HG02884 (cell line): ENCODE measurements at regions not wholly inside any gene's neighbourhood (a gene's known extent, or its start where the extent isn't known, plus 50 kb on each side); places are given as distances from the start of the nearest gene placed in this dataset.

ENCODE experiments used
- ATAC-seq: cut with Tn5 transposase; IDR thresholded peaks from one replicate; pipeline ENCODE4 v1.9.1; 2021; ENCODE audit warnings: mild to moderate bottlenecking, moderate library complexity; ENCODE audit not compliant: unreplicated experiment

DNA sequence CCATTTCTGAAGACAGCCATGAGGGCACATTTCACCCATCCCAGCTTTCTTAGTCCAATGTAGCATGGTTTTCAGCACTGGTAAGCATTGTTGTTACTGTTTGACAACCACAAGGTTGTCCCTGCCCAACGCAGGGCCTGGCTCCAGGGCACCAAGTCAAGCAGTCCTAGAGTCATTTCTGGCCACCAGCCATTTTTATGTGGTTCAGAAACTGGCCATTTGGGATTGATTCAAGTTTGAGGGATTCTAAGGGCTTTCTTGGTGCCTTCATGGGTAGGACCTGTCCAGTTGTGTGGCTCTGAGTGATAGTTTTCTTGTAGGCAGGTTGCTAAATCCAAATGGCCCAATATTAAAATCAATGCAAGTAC is 535.4 kb upstream of the USP24 start:
- no peak for ATAC-seq

DNA sequence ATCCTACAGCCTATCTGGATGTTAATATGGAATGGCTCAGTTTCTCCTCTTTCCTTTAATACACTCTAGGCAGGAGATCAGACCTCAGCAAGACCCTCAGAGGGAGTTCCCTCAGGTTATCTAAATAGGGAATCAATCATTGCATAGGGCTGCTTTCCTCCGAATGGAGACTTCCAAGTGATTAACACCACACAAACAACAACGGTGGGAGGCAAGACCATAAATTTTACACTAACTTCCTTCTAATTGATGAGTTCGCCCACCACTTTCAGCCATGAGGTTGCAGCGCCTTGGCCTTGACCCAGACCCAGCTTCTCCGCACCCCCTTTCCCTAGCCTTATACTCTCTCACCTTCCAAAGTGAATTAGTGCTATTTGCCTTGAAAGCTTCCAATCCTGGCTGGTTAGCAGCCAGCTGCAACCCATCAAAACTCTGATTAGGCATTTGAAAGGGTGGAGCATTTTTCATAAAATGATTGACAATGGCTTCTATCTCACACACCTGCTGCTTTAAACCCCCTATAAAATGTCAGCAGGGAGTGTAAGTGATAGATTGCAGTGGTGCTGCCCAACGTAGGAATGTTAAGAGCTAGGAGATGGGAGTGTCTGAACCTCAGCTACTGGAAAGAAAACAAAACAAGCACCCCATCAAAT is 534.9 kb upstream of the USP24 start:
- no peak for ATAC-seq

DNA sequence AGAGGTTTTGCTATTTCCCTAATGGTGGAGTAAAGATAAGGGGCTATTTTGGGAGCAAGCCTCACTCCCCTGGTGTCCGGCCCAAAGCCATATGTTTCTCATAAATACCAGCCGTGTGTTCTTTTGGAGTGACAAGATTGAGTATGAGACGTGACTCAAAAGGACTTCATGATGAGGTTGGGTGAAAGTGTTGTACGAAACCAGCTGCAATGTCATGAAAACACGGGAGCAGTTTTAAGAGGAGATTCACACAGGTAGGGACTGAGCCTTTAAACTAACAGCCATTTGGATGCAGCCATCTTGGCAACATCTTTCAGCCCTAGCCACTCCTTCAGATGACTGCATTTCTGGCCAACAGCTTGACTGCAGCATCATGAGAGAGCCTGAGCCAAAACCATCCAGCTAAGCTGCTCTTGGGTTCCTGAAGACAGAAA is 532.3 kb upstream of the USP24 start:
- no peak for ATAC-seq

DNA sequence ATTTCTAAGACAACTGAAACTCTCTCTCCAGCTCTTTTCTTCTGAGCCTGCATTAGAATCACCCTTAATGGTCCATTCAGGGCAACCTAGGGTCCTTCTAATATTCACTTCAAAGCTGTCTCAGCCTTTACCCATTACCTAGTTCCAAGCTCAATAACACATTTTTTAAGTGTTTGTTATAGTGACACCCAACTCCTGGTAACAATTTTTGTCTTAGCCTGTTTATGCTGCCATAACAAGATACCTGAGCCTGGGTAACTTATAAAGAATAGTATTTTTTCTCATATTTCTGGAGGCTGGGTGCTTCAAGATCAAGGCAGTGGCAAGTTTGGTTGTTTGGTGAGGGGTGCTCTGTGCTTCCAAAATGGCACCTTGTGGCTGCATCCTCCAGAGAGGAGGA is 531.5 kb upstream of the USP24 start:
- ATAC-seq: no peak

DNA sequence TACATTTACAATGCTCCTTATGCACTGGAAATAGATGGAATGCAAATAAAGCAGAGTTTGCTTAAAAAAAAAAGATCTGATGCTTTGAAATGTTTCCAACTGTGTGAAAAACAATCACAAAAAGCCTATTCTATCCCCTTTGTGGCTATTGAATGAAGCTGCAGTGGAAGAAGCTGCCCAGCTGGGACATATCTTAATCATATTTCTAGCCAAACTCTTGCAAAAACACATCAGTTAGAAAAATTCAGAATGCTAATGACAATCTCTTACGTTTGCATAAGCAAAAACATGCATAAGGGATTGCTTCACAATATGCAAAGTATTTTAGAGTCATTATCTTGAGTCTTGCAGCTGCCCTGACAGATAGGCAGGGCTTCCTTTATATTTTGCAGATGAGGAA is 526.4 kb upstream of the USP24 start:
- no peak for ATAC-seq

DNA sequence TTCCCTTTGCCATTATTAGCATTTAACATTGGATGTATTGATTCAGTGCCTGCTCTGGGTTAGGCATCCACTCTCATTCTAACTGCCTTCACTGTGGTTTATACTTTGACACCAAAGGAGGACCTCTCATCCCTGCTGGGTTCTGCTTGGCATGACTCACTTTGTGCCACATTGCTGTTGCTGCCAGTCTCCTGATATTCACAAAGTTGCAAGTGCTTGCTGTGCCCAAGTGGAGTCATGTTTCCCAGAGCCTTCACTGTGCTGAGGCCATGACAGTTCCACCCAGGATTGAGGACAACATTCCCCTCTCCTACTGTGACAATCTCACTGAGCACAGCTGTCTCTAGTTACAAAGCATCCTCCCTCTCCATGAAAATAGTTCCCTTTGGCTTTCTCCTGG is 519.9 kb upstream of the USP24 start:
- ATAC-seq: no peak

DNA sequence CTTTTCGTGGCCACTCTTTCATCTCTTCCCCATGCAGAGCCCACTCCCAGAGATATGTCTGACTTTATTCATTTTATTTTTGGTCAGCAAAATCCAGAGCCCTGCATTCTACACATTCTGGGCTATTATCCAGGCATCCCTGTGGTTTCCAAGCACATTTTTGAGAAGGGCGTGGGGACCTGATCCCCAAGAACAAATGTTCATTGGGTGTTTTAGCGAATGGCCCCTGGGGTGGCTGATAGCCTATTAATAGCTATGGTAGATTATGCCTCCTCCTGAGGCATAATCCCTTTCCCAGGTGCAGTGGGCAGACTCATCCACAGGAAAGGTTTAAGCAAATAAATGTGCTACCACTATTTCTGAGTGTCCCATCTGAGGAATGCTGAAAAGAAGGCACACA is 511.8 kb upstream of the USP24 start:
- no peak for ATAC-seq

DNA sequence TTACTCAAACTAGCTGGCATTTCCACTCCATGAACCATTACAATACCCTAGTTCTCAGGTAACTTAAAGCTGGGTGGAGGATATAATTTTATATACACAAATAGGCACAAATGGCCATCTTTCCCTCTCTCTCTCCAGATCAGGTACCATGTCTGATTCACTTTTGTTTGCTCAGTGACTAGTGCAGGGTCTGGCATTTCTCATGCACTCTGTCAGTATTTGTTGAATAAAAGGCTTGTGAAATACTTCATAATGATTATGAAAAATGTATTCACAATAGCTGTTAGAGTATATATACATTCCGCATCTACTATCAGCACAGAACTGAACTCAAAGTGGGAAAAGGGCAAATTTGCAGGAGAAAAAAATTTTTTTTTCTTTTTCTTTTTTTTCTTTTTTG is 510.2 kb upstream of the USP24 start:
- ATAC-seq: no peak

DNA sequence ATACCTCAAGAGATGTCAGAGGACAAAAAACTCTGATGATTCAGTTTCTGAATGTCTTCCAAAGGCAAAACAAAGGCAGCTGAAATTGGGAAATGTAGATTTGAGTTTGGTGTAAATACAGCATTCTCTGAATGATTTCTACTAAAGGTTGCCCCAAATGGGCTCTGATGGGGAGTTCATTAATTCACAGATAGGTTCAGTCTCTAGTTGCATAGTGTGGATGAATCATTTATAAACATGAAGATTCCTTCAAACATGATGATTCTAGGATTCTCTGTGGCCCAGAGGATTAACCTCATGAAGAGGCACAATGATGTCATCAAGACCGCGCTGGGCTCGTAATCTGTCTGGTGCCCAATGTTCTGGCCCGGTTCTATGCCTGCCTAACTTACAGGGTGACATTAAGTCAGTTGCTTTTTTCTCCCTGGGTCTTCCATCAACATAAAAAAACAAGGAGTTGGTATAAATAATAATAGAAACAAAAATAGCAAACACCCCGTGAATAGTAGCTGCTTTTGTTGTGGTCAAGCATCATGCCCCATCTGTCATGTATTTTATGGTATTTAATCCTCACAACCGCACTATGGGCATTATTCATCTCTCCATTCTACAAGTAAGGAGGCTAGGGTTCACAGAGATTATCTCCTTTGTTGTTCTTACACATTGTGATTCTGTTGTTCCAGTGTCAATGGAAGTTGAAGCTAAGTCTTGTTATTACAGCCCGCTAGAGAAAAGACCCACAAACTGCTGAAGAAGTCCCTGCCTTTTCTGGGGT is 509.6 kb upstream of the USP24 start:
- no peak for ATAC-seq

DNA sequence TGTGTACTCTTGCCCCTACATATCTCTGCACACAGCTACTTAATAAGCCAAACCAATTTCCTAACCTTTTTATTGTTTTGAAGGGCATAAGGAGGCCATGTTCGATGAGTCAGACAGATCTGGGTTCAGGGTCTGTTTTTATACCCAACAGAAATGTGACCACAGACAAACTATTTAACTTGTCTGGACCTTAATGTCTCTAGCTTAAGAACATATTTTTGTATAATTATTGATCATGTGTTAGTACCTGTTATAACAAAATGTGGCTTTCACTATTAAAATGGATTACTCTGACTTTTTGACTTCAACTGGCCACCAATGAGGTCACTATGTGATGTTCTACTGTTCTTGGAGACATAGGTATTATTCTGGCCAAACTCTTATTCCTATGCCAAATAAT is 507.8 kb upstream of the USP24 start:
- ATAC-seq: no peak

DNA sequence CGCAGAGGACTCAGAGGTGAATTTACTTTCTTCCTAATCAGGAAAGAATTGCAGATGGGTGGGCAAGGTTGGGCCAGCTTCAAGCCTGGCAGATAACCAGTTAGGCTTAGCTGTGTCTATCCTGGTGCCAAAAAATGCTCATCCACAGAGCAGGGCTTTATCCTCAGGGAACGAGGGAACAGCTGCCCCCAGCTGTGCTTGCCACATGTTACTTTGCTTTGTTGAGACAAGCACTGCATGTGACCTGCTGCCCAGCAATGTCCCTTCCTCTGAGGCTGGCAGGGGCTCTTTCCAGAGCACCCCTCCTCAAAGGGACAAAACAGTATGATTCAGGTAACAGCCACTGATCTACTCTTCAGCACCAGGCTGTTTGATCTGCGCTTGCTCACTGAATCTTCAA is 505.1 kb upstream of the USP24 start:
- no peak for ATAC-seq

DNA sequence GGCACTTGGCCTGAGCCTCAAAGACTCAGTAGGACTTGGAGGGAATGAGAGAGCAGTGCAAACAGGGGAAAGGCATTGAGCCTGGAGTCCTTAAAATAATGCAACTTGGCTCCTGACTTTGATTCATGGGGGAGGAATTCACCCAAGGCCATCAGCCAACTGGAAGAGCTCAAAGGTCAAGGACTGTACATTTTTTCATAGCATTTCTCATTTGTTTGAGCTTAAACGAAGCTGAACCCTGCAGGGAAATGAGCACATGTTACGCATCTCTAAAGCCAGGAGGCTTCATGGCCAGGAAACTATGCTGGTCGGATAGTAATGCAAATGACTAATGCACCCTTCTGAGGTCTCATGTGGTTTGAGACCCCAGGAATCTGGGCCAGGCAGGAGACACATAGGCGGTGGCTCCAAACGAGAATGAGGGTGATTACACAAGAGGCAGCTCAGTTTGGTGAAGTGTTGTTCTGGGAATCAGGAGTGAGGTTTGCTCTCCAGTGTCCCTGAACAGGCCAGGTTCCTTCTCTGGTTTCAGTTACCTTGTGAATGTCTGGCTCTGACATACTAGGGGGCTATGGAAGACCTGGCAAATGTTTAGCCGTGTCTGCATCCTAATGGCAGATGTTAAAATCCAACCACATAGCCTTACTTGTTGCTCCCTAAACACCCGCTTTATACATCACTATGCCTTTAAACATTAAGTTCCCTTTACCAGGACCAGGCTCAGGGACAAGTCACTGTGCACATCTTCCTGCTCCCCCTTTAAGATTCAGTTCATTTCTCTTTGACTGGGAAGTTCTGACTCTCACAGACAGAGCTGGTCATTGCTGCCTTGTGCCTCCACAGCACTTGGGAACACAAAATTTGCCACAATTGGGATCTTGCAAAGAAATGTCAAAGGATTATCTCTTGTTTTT is 503.9 kb upstream of the USP24 start:
- ATAC-seq: no peak

DNA sequence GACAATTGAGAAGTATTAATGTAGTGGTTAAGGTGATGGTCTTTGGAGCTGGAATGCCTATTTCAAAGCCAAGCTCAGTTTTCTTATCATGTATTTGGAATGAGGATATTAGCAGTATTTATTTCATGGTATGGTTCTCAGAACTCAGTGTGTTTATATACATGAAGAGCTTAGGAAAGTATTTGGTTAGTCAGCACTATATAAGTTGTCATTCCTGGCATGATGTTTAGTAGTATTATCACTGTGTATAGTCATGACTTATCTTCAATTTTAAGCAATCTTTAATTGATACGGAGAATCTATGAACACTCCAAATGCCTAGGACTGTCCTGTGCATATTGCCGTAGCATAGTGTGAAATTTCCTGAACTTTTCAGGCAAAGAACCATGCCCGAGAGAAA is 501.9 kb upstream of the USP24 start:
- no peak for ATAC-seq

DNA sequence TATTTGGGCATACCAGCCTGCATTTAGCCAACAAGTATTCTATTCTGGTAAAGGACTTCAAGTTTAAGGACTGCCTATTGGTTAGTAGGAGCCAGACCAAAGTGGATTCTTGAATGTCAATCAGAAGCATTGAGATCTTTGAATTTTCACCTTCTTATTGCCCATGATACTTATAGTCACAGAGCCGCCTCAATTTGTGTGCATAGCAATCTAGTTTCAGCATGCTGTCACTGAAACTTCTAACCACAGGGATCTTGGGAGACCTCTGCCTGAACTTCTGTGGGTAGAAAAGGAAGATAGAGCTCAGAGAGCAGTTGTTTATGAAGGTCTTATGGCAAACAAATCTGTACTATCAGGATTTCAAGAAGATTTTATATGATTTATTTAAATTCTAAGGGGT is 501.4 kb upstream of the USP24 start:
- no peak for ATAC-seq

DNA sequence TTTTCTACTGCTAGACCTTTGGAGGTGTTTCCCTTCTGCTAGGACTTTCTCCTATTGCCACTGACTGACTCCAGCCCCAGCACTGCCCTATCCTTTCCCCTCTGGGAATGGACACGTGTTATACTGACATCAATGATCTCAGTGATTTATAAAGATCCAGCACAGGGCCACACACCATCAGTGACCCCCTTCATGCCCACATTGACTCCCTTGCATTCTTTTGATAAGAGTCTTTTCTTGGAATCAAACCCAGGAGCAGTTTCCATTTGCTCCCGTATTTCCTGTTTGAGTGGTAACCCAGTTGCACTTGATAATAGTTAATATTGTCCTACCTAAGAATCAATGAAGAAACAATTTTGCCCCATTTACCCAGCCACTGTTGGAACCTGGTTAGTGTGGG is 501.0 kb upstream of the USP24 start:
- no peak for ATAC-seq

DNA sequence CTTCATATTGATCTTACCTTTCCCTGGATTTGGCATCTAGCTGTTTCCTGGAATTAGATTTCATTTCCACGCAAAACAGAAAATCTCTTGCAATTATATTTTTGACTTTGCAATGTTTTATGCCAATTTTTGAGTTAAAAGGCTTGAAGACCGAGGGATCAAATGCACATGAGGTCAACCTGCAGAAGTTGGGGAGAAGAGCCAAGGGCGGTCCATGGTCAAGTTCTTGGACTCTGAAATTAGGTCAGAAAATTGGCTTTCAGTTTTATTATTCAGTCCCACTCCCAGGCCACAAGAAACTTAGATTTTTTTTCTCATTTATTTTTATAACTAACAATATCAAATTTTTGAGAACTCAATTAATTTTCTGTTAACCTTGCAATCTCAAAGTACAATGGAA is 499.1 kb upstream of the USP24 start:
- ATAC-seq: no peak

DNA sequence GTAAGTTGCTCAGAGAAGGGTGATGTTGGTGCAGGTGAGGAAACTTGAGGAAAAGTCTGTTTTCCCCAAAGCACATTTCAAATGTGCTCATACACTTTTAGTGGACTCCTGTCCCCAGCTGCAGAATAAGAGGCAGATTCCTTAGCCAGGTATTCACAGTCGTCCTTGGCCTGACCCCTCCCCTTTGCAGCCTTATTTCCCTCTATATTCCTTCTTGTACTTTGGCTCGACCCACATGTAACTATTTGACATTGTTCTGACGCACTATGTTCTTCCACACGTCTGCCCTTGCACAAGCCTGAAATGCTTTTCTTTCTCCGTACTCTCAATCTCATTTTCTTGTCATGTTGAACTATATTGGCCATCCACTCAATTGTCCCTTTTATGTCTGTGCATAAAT is 498.4 kb upstream of the USP24 start:
- no peak for ATAC-seq

DNA sequence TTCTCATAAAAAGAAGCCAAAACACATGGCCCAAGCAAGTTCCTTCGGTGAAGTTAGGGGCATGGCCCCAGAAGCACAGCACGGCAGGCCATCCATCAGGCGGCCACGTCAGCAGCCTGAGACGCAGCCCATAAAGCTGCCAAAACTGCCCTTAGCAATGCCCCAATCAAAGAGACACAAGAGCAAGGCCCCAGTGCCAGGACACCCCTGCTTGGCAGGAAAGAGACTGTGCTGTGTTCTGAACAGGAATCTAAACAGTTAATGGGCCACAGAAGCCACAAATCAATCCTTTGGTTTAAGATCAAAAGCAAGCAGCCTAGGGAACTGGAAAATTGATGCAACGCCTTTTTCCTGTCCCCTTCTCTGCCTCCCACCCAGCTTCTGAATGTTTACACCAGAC is 497.0 kb upstream of the USP24 start:
- ATAC-seq: no peak

DNA sequence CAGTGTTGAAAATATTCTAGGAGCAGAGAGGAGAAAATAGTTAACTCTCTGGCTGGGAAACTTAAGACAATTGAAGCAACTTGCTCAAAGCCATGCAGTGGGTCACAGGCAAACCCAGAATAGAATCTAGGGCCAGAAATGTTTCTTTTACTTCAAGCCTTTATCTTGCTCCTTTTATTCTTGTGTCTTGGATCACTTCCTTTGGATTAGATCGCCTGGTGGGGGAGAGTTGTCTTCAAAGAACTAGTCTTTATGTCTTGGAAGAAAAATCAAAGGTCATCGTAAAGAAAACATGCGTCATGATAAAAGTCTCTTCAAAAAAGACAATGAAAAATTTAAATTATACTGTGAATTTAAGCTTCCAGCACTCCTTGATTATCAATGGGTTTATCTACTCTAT is 493.6 kb upstream of the USP24 start:
- no peak for ATAC-seq

DNA sequence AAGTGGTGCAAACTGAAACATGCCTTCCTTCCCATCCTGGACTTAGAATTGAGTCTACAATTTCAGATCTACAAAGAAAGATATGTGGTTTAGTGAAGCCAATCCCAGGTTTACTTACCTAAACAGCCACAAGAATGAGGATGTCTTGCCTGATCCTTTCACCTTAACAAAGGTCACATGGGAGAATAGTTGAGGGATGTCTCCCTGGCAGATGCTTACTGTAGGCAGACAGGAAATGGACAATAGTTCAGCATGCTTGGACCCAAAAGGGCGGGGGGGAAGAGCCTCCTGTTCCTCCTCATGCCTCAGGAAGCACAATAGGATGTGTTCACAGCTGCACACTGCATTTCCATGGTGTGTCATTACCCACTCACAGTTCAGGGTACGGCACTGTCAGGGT is 492.7 kb upstream of the USP24 start:
- no peak for ATAC-seq

DNA sequence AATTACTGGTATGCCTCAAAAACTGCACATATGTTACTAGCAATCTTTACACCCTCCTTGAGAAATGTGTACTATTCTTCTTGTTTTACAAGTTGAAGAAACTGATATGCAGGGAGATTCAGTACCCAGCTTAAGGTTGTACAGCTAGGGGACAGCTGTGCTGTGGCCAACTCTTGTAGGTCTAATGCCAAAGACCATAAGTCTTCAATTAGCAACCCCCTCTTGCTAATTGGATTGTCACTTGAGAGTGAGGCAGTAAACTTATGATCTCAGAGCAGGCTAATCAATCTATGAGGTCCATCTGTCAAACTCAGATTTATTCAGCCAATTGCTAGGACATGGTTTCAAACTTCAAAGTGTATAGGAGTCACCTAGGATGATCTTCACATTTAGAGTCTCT is 492.0 kb upstream of the USP24 start:
- ATAC-seq: no peak

DNA sequence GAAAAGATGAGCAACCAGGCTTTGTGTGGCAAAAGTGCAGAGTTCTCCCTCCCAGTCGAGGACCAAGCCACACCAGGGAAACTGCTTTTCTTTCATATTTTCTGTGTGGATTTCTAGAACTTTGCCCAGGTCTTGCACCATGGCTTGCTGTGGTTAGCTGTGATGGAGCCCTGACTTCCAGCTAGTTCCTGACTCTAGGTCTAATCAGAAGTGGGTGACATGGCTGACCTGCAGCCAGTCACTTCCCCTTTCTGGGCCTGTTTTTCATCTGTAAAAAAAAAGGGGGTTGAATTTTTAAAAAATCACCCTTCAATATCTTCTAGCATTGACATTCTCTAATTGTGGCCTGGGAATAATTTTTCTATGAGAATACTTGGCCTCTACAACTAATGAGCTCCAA is 491.2 kb upstream of the USP24 start:
- no peak for ATAC-seq
